GM12872 (cell line): ENCODE measurements at regions not wholly inside any gene's neighbourhood (a gene's known extent, or its start where the extent isn't known, plus 50 kb on each side); places are given as distances from the start of the nearest gene placed in this dataset.

Source experiments
- TF ChIP-seq, protein P1 (sequence below): IDR thresholded peaks from 3 replicates; pipeline ENCODE4 v1.5.1; 2011; ENCODE audit warnings: low read depth, mild to moderate bottlenecking, low read length, moderate library complexity; ENCODE audit not compliant: insufficient read depth

DNA sequence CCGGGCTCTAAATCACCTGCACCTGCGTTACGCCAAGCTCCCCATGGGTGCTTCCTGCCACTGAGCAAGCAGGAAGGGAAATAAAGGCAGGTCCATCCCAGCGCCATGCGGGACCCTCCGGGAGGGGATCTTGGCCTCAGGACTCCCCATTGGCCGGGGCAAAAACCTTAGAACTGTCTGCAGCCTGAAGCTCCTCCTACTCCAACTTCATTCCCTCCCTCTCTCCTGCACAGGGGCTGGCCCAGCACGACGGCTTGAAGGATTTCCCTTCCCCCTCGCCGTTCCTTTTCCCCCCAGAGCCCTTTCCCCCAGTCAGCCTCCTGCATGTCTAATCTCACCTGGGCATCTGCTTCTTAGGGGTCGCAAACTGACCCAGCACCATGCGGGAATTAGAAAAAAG, 137.2 kb upstream of the NCOR2 start:
- TF ChIP-seq, protein P1, sequence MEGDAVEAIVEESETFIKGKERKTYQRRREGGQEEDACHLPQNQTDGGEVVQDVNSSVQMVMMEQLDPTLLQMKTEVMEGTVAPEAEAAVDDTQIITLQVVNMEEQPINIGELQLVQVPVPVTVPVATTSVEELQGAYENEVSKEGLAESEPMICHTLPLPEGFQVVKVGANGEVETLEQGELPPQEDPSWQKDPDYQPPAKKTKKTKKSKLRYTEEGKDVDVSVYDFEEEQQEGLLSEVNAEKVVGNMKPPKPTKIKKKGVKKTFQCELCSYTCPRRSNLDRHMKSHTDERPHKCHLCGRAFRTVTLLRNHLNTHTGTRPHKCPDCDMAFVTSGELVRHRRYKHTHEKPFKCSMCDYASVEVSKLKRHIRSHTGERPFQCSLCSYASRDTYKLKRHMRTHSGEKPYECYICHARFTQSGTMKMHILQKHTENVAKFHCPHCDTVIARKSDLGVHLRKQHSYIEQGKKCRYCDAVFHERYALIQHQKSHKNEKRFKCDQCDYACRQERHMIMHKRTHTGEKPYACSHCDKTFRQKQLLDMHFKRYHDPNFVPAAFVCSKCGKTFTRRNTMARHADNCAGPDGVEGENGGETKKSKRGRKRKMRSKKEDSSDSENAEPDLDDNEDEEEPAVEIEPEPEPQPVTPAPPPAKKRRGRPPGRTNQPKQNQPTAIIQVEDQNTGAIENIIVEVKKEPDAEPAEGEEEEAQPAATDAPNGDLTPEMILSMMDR: no peak

DNA sequence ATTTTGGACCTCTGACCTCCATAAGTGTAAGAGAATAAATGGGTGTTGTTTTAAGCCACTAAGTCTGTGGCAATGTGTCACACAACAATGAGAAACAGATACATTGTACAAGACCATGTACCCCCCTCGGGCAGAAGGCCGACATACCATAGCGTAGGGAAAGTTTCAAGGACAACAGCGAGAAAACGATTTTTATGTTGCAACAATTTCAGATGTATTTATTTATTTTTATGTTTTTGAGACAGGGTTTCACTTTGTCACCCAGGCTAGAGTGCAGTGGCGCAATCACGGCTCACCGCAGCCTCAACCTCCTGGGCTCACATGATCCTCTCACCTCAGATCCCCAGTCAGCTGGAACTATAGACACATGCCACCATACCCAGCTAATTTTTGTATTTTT, 136.4 kb upstream of the NCOR2 start:
- TF ChIP-seq, protein P1: no peak

DNA sequence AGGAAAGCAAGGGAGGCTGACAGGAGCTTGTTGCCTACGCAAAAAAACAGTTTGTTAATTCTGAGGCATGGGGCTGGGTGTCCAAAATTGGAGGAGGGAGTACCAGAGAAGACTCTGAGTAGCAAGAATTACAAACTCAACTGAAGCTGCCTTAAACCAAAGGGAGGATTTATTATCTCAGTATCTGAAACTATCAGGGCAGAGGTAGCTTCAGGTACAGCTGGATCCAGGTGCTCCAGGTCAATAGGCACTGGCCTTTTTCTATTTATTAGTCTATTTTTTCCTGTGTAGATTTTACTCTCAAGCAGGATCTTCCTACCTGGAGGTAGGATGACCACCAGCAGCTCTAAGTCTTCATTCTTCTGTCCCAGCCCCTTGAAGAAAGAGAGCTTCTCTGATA, 135.3 kb upstream of the NCOR2 start:
- TF ChIP-seq, protein P1: no peak

DNA sequence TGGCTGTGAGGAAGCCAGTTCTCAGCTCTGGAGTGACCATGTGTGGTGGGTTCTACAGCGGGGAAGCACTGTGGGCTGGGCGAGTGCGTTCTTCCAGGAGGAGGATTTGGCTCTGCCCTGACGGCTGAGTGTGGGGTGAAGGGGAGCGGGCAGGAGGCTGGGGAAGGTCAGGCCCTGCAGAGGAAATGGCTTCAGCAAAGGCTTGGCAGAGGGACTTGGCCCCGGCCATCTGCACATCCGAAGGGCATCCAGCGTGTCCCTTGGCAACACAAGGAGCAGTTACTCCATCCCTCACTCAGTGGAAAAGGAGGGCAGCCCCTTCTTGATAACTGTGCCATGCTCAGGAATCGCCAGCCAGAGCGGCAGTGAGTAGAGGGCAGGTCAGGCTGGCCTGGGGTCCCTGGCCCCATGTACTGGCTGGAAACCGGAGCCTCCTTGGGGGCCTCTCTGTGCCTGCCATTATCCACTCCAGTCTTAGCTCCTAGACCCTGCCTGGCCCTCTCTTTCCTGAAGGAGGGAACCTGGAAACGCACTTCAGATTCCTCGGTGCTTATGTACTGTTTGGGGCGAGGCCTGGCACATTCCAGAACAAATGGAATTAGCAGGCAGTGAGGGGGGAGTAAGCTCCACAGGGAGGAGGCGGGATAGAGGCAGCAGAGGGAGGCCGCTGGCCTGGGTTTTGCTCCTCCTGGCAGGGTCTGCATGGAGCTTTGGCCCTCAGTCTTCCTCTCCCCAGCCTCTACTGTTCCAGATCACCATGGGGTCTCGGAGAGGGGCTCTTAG, 133.6 kb upstream of the NCOR2 start:
- TF ChIP-seq, protein P1: no peak

DNA sequence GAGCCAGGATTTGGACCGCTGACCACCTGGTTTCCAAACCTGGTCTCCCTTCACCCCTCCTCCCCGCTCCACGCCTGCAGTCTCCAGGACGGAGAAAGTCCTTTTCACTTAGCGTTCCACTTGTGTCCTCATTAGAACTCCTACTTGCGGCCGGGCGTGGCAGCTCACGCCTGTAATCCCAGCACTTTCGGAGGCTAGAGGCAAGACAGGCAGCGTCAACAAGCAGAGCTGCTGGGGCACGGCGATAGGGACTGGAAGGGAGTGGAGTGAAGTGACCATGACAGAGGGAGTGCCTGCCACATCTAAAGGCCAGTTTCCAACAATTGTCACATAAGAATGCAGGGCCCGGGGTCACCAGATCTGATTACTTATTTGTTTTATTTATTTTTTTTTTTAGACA, 132.5 kb upstream of the NCOR2 start:
- TF ChIP-seq, protein P1: no peak

DNA sequence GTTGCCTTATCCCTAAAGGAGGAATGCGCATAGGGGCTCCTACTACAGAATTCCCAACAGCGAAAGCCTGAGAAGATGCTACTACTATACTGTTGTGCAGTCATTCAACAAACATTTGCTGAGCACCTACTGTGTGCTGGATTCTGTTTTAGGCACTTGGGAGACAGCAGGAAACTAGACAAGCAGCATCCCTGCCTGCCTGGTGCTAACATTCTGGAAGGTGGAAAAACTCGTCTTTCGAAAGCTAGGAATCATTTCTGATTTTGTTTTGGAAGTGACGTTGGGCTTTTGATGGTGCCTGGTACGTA, 131.5 kb upstream of the NCOR2 start:
- TF ChIP-seq, protein P1: no peak

DNA sequence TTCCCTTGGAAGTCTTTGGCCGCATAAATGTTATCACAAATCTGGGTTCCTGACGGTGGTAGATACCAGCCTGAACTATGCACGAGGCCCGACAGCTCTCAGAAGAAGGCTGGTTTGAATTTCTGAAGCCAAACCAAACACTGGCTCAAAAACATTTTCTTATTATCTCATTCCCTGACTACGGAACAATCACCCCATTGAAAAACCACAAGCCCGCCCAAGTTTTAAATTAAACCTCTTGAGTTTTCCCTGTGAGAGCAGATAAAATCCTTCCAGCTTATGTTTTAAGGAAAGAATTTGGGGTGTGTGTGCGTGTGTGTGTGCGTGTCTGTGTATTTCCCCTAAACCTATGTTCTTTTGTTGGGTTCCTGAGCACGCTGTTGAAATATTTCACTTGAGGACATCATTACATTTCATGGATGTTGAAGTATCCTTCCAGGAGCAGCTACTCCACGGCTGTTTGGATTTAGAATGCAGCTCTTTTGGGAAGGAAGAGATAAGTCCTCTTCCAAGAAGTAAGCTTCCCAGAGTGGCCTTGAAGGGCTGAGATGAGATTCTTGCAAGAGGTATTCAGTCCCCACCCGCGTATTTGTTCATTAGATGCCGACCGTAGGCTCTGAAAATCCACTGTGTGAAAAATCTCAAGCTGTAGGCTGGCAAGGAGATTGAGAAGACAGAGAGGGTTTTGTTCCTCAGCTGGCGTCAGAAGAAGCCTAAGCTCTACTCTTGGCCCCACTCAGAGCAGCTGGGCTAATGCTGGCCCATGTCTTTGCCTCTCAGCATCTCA, 131.0 kb upstream of the NCOR2 start:
- TF ChIP-seq, protein P1: no peak
